Gastrocnemius medialis (tissue), 4 donors: ENCODE measurements at regions not wholly inside any gene's neighbourhood (a gene's known extent, or its start where the extent isn't known, plus 50 kb on each side); places are given as distances from the start of the nearest gene placed in this dataset.
"Not testable (repeated sequence)": the region's sequence is repeated elsewhere in the genome, so short reads cannot be mapped to it uniquely, and the experiment has no call there.

Source experiments
- ATAC-seq, 2 donors: fragments of 150-250 bp; one replicate each; pipeline ENCODE4 v1.9.1; 2016
- DNase-seq, 2 donors: peaks; one replicate each; pipeline ENCODE4 v3.0.0-alpha.2; 2019
- H3K27ac ChIP-seq, 4 donors: fragments of 200-600 bp; sonication (generic); 1 replicate in 1 of 4; 2 replicates in 3 of 4; pipeline ENCODE4 v1.5.1; 2016 to 2018; ENCODE audit warnings: mild to moderate bottlenecking in 2 of 4, moderate library complexity in 1 of 4
- H3K27me3 ChIP-seq, 3 donors: fragments of 200-600 bp; sonication (generic) in 2 of 3; 1 replicate in 1 of 3; 2 replicates in 2 of 3; pipeline versions ENCODE4 v1.5.1 to v1.6.0; 2016 to 2019; ENCODE audit warnings: mild to moderate bottlenecking in 1 of 3, moderate library complexity in 1 of 3
- H3K36me3 ChIP-seq, 2 donors: fragments of 200-600 bp; sonication (generic) in 1 of 2; one replicate each; pipeline ENCODE4 v1.5.1; 2017 to 2018
- H3K4me1 ChIP-seq, 2 donors: fragments of 200-600 bp; sonication (generic) in 1 of 2; one replicate each; pipeline ENCODE4 v1.5.1; 2016 to 2017; ENCODE audit warnings: mild to moderate bottlenecking in 2 of 2
- H3K4me3 ChIP-seq, 4 donors: fragments of 200-600 bp; sonication (generic) in 3 of 4; 1 replicate in 1 of 4; 2 replicates in 3 of 4; pipeline ENCODE4 v1.5.1; 2016 to 2019; ENCODE audit warnings: mild to moderate bottlenecking in 2 of 4
- H3K9me3 ChIP-seq, 3 donors: fragments of 200-600 bp; sonication (generic) in 2 of 3; 1 replicate in 1 of 3; 2 replicates in 2 of 3; pipeline ENCODE4 v1.5.1; 2016 to 2019
- POLR2A ChIP-seq, 2 donors: fragments of 450-650 bp; IDR thresholded peaks; one replicate each; pipeline ENCODE4 v1.6.1; 2017; ENCODE audit warnings: antibody characterized with exemption in 2 of 2, mild to moderate bottlenecking in 2 of 2, moderate library complexity in 2 of 2
- in situ Hi-C, 4 donors: fragments of 200-750 bp; cut with MboI; loops; one replicate each; pipeline versions ENCODE4 v1.15.0 to v1.8.0; 2017; ENCODE audit warnings: low sequenced_read_pairs in 4 of 4
- intact Hi-C: fragments of 100-400 bp; cut with DNase I; formaldehyde crosslinking; loops from one replicate; pipeline ENCODE4 v1.15.1; 2023; ENCODE audit warnings: low total_unique reads
- TF ChIP-seq, protein P1 (sequence below), 5 experiments: fragments of 450-650 bp in 3 of 5; fragments of 200-600 bp in 2 of 5; sonication (generic) in 2 of 5; IDR thresholded peaks in 4 of 5; conservative IDR thresholded peaks in 1 of 5; 1 replicate in 4 of 5; 2 replicates in 1 of 5; pipeline ENCODE4 v1.5.1; 2016 to 2019; ENCODE audit warnings: antibody characterized with exemption in 5 of 5, mild to moderate bottlenecking in 3 of 5, moderate library complexity in 3 of 5

DNA sequence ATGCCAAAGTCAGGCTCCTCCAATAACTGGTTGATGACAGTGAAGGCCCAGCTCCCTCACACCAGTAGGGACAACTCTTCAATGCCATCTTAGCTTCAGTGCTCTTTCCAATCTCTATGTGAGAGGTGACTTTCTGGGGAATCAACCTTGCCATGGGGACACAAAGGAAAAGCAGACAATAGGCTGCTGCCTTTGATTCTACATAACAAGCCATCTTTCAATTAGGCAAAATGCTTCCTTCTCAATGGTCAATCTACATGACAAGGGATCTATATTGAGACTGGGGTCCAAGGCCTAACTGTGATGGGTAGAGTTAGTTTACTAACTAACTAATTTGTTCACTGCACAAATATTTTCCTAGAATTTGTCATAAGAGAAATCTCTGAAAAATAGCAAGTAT lies 1417.5 kb upstream of the SEL1L start:
- TF ChIP-seq, protein P1, sequence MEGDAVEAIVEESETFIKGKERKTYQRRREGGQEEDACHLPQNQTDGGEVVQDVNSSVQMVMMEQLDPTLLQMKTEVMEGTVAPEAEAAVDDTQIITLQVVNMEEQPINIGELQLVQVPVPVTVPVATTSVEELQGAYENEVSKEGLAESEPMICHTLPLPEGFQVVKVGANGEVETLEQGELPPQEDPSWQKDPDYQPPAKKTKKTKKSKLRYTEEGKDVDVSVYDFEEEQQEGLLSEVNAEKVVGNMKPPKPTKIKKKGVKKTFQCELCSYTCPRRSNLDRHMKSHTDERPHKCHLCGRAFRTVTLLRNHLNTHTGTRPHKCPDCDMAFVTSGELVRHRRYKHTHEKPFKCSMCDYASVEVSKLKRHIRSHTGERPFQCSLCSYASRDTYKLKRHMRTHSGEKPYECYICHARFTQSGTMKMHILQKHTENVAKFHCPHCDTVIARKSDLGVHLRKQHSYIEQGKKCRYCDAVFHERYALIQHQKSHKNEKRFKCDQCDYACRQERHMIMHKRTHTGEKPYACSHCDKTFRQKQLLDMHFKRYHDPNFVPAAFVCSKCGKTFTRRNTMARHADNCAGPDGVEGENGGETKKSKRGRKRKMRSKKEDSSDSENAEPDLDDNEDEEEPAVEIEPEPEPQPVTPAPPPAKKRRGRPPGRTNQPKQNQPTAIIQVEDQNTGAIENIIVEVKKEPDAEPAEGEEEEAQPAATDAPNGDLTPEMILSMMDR (IDR thresholded peaks at IDR 0.05 in 4 of 5, conservative IDR thresholded peaks at IDR 0.05 in 1 of 5) = no peak
- TF ChIP-seq POLR2A (IDR thresholded peaks at IDR 0.05) = no peak
- no peaks in the 10 kb centered on the region for H3K9me3 ChIP-seq
- in situ Hi-C loops (no loop called here), intact Hi-C loops (no loop called here)
- no peak overlapping the region for H3K4me3 ChIP-seq
- DNase-seq (no peak), ATAC-seq (no peak)
- no peaks in the 10 kb centered on the region for H3K27me3 ChIP-seq
- no peaks in the 10 kb centered on the region for H3K36me3 ChIP-seq
- H3K4me1 ChIP-seq = no peaks in the 10 kb centered on the region
- no peak overlapping the region for H3K27ac ChIP-seq

DNA sequence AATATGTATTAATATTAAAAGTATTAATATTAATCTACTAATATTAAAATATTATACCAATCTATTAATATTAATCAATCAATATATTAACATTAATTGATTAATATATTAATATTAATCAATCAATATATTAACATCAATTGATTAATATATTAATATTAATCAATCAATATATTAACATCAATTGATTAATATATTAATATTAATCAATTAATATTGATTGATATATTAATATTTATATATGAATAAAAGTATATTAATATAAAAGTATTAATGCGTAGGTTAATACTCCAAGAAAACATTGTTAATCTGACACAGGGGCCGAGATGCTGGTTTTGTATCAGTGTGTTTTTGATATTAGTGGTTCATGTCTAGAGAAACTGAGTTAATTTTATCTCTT lies 1430.1 kb upstream of the SEL1L start:
- Histone ChIP-seq H3K27ac (no peak overlapping the region), H3K27me3 (no peaks in the 10 kb centered on the region), H3K9me3 (no peaks in the 10 kb centered on the region), H3K4me3 (no peak overlapping the region), H3K4me1 (no peaks in the 10 kb centered on the region), H3K36me3 (no peaks in the 10 kb centered on the region)
- TF ChIP-seq POLR2A (IDR thresholded peaks at IDR 0.05) = no peak
- TF ChIP-seq, protein P1 (IDR thresholded peaks at IDR 0.05 in 4 of 5, conservative IDR thresholded peaks at IDR 0.05 in 1 of 5) = no peak
- in situ Hi-C loops (no loop called here), intact Hi-C loops (no loop called here)
- ATAC-seq (no peak), DNase-seq (no peak)

DNA sequence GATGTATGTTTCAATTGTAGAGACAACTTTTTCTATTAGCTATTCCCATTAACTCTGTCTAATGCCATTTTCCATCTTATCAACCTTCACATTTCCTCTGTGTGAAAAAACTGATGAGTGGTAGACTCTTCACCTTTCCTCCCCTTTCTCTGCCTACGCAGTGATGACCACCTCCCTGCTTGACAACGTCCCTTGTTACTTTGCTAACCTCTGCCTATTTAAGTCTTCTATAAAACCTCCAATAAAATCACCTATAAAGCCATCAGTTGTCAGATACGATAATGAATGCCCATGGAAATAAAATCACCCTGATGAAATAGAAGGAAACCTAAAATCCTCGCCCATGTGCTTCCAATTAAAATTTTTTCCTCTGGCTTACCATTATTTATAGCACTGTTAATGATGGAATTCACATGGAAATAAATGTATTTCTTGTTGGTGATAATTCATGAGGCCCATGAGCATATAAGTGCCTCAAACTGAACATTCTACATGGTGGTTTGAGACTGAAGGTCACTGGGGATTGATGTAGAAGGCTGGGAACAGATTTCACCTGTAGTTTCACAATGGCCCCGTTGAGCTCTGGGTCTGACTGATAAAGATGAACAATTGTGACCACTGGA lies 1454.0 kb upstream of the SEL1L start:
- H3K27ac ChIP-seq = no peak overlapping the region
- DNase-seq = no peak
- in situ Hi-C loops (no loop called here), intact Hi-C loops (no loop called here)
- H3K36me3 ChIP-seq = no peaks in the 10 kb centered on the region
- no peak overlapping the region for H3K4me3 ChIP-seq
- no peaks in the 10 kb centered on the region for H3K27me3 ChIP-seq
- no peaks in the 10 kb centered on the region for H3K4me1 ChIP-seq
- TF ChIP-seq, protein P1 (IDR thresholded peaks at IDR 0.05 in 4 of 5, conservative IDR thresholded peaks at IDR 0.05 in 1 of 5) = no peak
- TF ChIP-seq POLR2A (IDR thresholded peaks at IDR 0.05) = no peak
- H3K9me3 ChIP-seq = no peaks in the 10 kb centered on the region
- no peak for ATAC-seq

DNA sequence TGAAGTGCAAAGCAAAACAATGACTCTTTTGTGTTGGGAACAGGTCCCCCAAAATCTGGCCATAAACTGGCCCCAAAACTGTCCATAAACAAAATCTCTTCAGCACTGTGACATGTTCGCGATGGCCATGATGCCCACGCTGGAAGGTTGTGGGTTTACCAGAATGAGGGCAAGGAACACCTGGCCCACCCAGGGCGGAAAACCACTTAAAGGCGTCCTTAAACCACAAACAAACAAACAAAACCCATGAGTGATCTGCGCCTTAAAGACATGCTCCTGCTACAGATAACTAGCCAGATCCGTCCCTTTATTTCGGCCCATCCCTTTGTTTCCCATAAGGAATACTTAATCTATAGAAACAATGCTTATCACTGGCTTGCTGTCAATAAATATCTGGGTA lies 1460.9 kb upstream of the SEL1L start:
- H3K4me3 ChIP-seq, DNase-seq, H3K4me1 ChIP-seq, intact Hi-C loops, H3K9me3 ChIP-seq, H3K27ac ChIP-seq, H3K27me3 ChIP-seq, H3K36me3 ChIP-seq, ATAC-seq, in situ Hi-C loops: not testable (repeated sequence)

DNA sequence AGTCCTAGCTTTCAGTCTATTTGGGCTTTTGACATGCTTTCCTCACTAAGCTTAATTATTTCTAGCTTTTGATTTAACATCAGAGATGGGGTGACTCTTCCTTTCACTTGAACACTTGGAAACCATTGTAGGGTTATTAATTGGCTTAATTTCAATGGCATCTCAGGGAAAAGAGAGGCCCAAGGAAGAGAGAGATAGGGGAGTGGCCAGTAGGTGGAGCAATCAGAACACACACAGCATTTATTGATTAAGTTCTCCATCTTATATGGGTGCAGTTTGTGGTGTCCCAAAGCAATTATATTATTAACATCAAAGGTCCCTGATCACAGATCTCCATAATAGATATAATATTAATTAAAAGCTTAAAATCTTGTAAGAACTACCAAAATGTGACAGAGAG lies 1466.1 kb upstream of the SEL1L start:
- DNase-seq (no peak), ATAC-seq (no peak)
- no peaks in the 10 kb centered on the region for H3K27me3 ChIP-seq
- intact Hi-C loops (no loop called here), in situ Hi-C loops (no loop called here)
- H3K36me3 ChIP-seq = no peaks in the 10 kb centered on the region
- TF ChIP-seq POLR2A (IDR thresholded peaks at IDR 0.05) = no peak
- TF ChIP-seq, protein P1 (IDR thresholded peaks at IDR 0.05 in 4 of 5, conservative IDR thresholded peaks at IDR 0.05 in 1 of 5) = no peak
- no peaks in the 10 kb centered on the region for H3K4me1 ChIP-seq
- no peak overlapping the region for H3K4me3 ChIP-seq
- H3K27ac ChIP-seq = no peak overlapping the region
- H3K9me3 ChIP-seq = no peaks in the 10 kb centered on the region
